Smooth muscle cell (in vitro differentiated cells): ENCODE measurements at regions not wholly inside any gene's neighbourhood (a gene's known extent, or its start where the extent isn't known, plus 50 kb on each side); places are given as distances from the start of the nearest gene placed in this dataset.

Experiments used
- DNase-seq: peaks from one replicate; lab custom pipeline; 2025; ENCODE audit not compliant: unreplicated experiment; lab: John Stamatoyannopoulos, UW
- H2AFZ ChIP-seq: fragments of 200-600 bp; sonication (generic); 2 replicates; pipeline ENCODE4 v1.6.0; 2016; ENCODE audit warnings: antibody characterized with exemption, low read depth, mild to moderate bottlenecking
- H3F3A ChIP-seq: fragments of 200-600 bp; sonication (generic); 2 replicates; pipeline ENCODE4 v1.6.0; 2017; ENCODE audit warnings: antibody characterized with exemption, low read depth
- H3K27ac ChIP-seq: fragments of 200-600 bp; sonication (generic); 2 replicates; pipeline ENCODE4 v1.5.1; 2016; ENCODE audit warnings: low read depth, mild to moderate bottlenecking
- H3K27me3 ChIP-seq: fragments of 200-600 bp; sonication (generic); 2 replicates; pipeline ENCODE4 v1.6.1; 2016; ENCODE audit warnings: low read depth, mild to moderate bottlenecking
- H3K36me3 ChIP-seq: fragments of 200-600 bp; sonication (generic); 2 replicates; pipeline ENCODE4 v1.5.1; 2016; ENCODE audit warnings: low read depth
- H3K4me1 ChIP-seq: fragments of 200-600 bp; sonication (generic); 2 replicates; pipeline ENCODE4 v1.5.1; 2016; ENCODE audit warnings: low read depth
- H3K4me2 ChIP-seq: fragments of 200-600 bp; sonication (generic); 2 replicates; pipeline ENCODE4 v1.6.0; 2016; ENCODE audit warnings: mild to moderate bottlenecking
- H3K4me3 ChIP-seq: fragments of 200-600 bp; sonication (generic); 2 replicates; pipeline ENCODE4 v1.5.1; 2016; ENCODE audit warnings: mild to moderate bottlenecking
- H3K79me2 ChIP-seq: fragments of 200-600 bp; sonication (generic); 2 replicates; pipeline ENCODE4 v1.6.0; 2016; ENCODE audit warnings: low read depth, mild to moderate bottlenecking
- H3K9ac ChIP-seq: fragments of 200-600 bp; sonication (generic); 2 replicates; pipeline ENCODE4 v1.6.0; 2016; ENCODE audit warnings: low read depth
- H3K9me3 ChIP-seq: fragments of 200-600 bp; sonication (generic); replicated peaks from 2 replicates; pipeline ENCODE4 v1.5.1; 2016; ENCODE audit warnings: low read depth
- H4K20me1 ChIP-seq: fragments of 200-600 bp; sonication (generic); 2 replicates; pipeline ENCODE4 v1.6.0; 2016; ENCODE audit warnings: low read depth
- WGBS: methylation state at CpG from one replicate; pipeline ENCODE4 v1.1.7; 2016; ENCODE audit warnings: low lambda C conversion rate; 5-methylcytosine and 5-hydroxymethylcytosine counted together
- TF ChIP-seq, protein P1 (sequence below): fragments of 200-600 bp; sonication (generic); IDR thresholded peaks from 2 replicates; pipeline ENCODE4 v1.5.1; 2017; ENCODE audit warnings: borderline replicate concordance, mild to moderate bottlenecking, antibody characterized with exemption; ENCODE audit not compliant: insufficient read depth, poor library complexity, severe bottlenecking

DNA sequence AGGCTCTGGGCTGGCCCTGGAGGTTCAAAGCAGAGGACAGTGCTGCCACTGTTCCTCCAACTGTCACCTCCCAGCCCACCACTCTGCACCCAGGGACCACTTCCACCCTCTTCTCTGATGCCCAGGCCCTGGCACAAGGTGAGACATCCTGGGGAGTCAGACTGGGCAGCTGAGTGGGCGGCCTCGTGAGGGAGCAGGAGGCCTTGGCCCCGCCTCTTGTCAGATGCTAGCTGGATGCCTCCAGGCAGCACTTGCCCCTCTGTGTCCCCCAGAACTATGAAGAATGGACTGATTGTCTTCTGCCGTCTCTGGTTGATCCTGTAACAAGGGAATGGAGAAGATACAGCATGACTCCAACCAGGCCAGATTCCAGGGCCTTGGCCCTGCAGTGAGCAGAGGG lies 191.0 kb upstream of the LINGO1 start:
- Histone ChIP-seq H3K4me2 (no peak overlapping the region), H3F3A (peaks cover 7% of the 10 kb centered on the region), H4K20me1 (no peaks in the 10 kb centered on the region), H3K79me2 (no peaks in the 10 kb centered on the region), H3K36me3 (no peaks in the 10 kb centered on the region), H3K27ac (no peak overlapping the region), H3K9ac (no peak overlapping the region), H3K27me3 (peaks cover 25% of the 10 kb centered on the region), H2AFZ (no peak overlapping the region), H3K4me3 (no peak overlapping the region), H3K9me3 (no peaks in the 10 kb centered on the region), H3K4me1 (no peaks in the 10 kb centered on the region)
- no peak for DNase-seq
- WGBS, result 91% methylated on average over 4 of the region's 4 CpGs
- TF ChIP-seq, protein P1, sequence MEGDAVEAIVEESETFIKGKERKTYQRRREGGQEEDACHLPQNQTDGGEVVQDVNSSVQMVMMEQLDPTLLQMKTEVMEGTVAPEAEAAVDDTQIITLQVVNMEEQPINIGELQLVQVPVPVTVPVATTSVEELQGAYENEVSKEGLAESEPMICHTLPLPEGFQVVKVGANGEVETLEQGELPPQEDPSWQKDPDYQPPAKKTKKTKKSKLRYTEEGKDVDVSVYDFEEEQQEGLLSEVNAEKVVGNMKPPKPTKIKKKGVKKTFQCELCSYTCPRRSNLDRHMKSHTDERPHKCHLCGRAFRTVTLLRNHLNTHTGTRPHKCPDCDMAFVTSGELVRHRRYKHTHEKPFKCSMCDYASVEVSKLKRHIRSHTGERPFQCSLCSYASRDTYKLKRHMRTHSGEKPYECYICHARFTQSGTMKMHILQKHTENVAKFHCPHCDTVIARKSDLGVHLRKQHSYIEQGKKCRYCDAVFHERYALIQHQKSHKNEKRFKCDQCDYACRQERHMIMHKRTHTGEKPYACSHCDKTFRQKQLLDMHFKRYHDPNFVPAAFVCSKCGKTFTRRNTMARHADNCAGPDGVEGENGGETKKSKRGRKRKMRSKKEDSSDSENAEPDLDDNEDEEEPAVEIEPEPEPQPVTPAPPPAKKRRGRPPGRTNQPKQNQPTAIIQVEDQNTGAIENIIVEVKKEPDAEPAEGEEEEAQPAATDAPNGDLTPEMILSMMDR, result no peak

- TF ChIP-seq, protein P1, result no peak
- Histone ChIP-seq H4K20me1 (no peaks in the 10 kb centered on the region), H3K4me2 (no peak overlapping the region), H3K79me2 (no peaks in the 10 kb centered on the region), H3K4me1 (peaks cover 3% of the 10 kb centered on the region), H2AFZ (no peak overlapping the region), H3F3A (peaks cover 7% of the 10 kb centered on the region), H3K9me3 (no peaks in the 10 kb centered on the region), H3K9ac (no peak overlapping the region), H3K27ac (no peak overlapping the region), H3K36me3 (no peaks in the 10 kb centered on the region), H3K27me3 (peaks cover 35% of the 10 kb centered on the region), H3K4me3 (no peak overlapping the region)
- WGBS, result 72% methylated on average over 7 of the region's 7 CpGs
- DNase-seq, result no peak
These were observed 190.0 kb upstream of the LINGO1 start for GRCh38 chr15:77822631-77823230.

DNA sequence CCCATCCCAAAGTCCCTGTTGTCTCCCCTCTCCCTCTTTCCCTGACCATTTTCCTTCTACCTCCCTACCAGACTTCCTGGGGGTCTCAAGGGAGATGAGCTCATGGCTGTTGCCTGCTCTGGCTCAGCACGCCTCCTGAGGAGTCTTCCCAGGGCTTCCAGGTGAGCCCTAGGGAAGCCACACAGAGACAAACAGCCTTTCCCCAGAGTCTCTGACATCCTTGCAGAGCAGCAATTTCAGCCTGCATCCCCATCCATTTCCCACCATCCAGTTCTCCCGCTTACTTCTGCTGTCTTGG lies 189.2 kb upstream of the LINGO1 start:
- H3K4me3 ChIP-seq, result no peak overlapping the region
- no peaks in the 10 kb centered on the region for H3K36me3 ChIP-seq
- H3F3A ChIP-seq, result peaks cover 7% of the 10 kb centered on the region
- H2AFZ ChIP-seq, result no peak overlapping the region
- H3K9me3 ChIP-seq, result no peaks in the 10 kb centered on the region
- H3K4me1 ChIP-seq, result peaks cover 11% of the 10 kb centered on the region
- DNase-seq, result no peak
- H3K9ac ChIP-seq, result no peak overlapping the region
- H3K79me2 ChIP-seq, result no peaks in the 10 kb centered on the region
- no peak overlapping the region for H3K27ac ChIP-seq
- H4K20me1 ChIP-seq, result no peaks in the 10 kb centered on the region
- peaks cover 43% of the 10 kb centered on the region for H3K27me3 ChIP-seq
- 95% methylated on average over 2 of the region's 2 CpGs for WGBS
- TF ChIP-seq, protein P1, result no peak
- H3K4me2 ChIP-seq, result no peak overlapping the region

DNA sequence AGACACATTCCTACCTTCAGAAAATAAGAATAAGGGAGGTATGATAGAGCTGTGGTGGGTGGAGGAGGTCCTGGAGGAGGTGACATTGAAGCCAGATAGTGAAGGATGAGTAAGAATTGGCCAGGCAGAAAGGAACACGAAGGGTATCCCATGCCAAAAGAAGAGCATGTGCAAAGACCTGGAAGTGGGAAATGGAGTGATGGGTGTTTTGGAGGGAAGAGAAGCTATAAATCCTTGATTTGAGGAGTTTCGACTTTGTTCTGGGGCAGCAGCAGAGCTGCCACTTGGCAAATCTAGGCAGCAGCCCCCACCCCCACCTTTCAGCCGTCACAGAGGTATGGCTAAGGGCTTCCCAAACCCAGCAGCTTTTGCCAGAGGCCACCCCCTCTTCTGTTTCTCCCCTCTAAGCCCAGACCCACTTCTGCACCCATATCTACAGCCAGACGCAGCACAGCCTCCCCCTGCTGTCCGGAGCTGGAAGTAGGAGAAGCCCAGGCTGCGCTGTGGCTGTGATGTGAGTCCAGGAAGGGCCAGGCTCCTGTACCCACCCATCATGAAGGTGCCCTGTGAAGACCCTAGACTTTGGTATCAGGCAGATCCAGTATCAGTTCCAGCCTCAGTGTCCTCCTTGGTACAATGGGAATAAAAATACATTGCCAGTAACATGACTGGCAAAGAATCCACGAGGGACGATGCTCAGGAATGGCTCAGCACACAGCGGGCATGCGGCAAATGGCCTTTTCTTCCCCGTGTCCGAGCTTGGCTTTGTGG lies 188.7 kb upstream of the LINGO1 start:
- peaks cover 7% of the 10 kb centered on the region for H3F3A ChIP-seq
- H3K79me2 ChIP-seq, result no peaks in the 10 kb centered on the region
- H3K36me3 ChIP-seq, result no peaks in the 10 kb centered on the region
- TF ChIP-seq, protein P1, result peak; percentile 70
- no peak overlapping the region for H2AFZ ChIP-seq
- no peak overlapping the region for H3K9ac ChIP-seq
- peaks cover 48% of the 10 kb centered on the region for H3K27me3 ChIP-seq
- peak; percentile 15 for DNase-seq
- 57% methylated on average over 12 of the region's 12 CpGs for WGBS
- H3K4me2 ChIP-seq, result no peak overlapping the region
- H3K4me3 ChIP-seq, result no peak overlapping the region
- no peaks in the 10 kb centered on the region for H3K9me3 ChIP-seq
- no peak overlapping the region for H3K27ac ChIP-seq
- H4K20me1 ChIP-seq, result no peaks in the 10 kb centered on the region
- peaks cover 11% of the 10 kb centered on the region for H3K4me1 ChIP-seq
